OCI-LY7 (cell line): ENCODE measurements at regions not wholly inside any gene's neighbourhood (a gene's known extent, or its start where the extent isn't known, plus 50 kb on each side); places are given as distances from the start of the nearest gene placed in this dataset.

Experiments used
- EZH2phosphoT487 ChIP-seq: fragments of 200-600 bp; sonication (generic); IDR thresholded peaks from 2 replicates; pipeline ENCODE4 v1.6.1; 2018; ENCODE audit warnings: low read depth, borderline replicate concordance, mild to moderate bottlenecking, mixed run types, antibody characterized with exemption, low read length, moderate library complexity, mixed read lengths
- TF ChIP-seq, protein P1 (sequence below): fragments of 200-600 bp; sonication (generic); conservative IDR thresholded peaks from 2 replicates; pipeline ENCODE4 v1.5.1; 2014; ENCODE audit warnings: mild to moderate bottlenecking, antibody characterized with exemption, low read length, moderate library complexity, mixed read lengths

DNA sequence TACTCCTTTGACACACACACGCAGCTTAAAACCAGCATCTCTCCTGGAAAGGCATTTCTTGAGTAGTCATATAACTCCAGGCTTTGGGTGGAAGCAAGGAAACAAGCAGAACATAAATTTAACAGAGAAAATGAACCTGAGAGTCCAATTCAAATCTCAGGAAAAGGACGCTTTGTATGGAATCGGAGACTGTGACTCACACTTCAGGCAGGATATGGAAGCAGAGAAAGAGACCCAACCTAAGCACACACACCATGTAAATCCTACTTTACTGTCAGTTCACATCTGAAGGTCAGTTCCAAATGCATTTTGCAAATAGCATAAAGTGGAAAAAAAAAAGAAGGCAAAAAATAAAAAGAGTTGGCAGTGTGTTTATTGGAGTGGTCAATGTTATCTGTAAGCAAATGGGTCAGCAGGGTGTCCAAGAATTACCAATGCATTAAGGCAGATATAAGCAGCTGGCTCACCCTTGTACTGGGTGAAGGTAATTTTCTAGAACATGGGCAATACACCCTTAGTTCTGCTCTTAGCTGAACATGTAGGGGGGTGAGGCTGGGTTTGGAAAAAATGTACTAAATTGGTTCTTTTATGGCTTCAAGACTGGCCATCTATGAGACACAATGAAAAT lies 283.7 kb upstream of the NT5E start:
- TF ChIP-seq, protein P1, sequence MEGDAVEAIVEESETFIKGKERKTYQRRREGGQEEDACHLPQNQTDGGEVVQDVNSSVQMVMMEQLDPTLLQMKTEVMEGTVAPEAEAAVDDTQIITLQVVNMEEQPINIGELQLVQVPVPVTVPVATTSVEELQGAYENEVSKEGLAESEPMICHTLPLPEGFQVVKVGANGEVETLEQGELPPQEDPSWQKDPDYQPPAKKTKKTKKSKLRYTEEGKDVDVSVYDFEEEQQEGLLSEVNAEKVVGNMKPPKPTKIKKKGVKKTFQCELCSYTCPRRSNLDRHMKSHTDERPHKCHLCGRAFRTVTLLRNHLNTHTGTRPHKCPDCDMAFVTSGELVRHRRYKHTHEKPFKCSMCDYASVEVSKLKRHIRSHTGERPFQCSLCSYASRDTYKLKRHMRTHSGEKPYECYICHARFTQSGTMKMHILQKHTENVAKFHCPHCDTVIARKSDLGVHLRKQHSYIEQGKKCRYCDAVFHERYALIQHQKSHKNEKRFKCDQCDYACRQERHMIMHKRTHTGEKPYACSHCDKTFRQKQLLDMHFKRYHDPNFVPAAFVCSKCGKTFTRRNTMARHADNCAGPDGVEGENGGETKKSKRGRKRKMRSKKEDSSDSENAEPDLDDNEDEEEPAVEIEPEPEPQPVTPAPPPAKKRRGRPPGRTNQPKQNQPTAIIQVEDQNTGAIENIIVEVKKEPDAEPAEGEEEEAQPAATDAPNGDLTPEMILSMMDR: no peak
- TF ChIP-seq EZH2phosphoT487: no peak
